ENCODE measurements at regions not wholly inside any gene's neighbourhood (a gene's known extent, or its start where the extent isn't known, plus 50 kb on each side); places are given as distances from the start of the nearest gene placed in this dataset.

DNA sequence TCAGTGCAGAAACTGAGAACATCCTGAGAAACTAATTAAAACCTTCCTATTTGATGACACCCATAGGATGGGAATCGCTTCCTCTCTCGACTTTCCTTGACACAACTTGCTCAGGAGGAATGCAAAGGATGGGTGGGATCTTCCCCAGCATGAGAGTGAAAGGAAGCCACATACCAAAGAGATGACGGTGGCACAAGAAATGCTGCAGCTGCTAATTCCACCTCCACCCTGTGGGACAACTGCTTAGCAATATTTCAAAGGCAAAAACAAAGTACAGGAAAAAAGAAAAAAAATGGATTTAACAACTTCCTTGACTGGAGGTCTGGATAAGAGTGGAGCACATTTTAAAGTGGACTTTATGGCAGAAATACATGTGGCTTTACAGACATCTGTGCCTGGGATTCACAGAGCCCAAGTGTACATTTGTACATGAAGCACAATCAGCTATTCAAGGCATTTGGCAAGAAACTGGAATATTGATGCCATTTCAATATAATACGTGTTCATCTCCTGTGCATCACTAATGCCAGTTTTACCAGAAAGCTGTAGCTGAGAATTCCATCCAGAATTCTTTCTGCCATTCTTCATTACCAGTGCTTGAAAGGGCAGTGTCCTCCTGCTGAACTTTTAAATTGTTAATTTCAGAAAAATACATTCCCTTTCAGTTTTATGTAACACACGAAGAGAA is 359.2 kb upstream of the ACTBL2 start:
- TF ChIP-seq, protein P1, sequence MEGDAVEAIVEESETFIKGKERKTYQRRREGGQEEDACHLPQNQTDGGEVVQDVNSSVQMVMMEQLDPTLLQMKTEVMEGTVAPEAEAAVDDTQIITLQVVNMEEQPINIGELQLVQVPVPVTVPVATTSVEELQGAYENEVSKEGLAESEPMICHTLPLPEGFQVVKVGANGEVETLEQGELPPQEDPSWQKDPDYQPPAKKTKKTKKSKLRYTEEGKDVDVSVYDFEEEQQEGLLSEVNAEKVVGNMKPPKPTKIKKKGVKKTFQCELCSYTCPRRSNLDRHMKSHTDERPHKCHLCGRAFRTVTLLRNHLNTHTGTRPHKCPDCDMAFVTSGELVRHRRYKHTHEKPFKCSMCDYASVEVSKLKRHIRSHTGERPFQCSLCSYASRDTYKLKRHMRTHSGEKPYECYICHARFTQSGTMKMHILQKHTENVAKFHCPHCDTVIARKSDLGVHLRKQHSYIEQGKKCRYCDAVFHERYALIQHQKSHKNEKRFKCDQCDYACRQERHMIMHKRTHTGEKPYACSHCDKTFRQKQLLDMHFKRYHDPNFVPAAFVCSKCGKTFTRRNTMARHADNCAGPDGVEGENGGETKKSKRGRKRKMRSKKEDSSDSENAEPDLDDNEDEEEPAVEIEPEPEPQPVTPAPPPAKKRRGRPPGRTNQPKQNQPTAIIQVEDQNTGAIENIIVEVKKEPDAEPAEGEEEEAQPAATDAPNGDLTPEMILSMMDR (IDR thresholded peaks at IDR 0.05; ENCODE audit: poor library complexity) = no peak
- no peak for TF ChIP-seq EZH2 (IDR thresholded peaks at IDR 0.05; ENCODE audit: borderline replicate concordance)
- no peak for TF ChIP-seq EZH2phosphoT487 (IDR thresholded peaks at IDR 0.05; ENCODE audit: low read depth, severe bottlenecking, unreplicated experiment)

Data from hepatocyte (in vitro differentiated cells).